ENCODE measurements at regions not wholly inside any gene's neighbourhood (a gene's known extent, or its start where the extent isn't known, plus 50 kb on each side); places are given as distances from the start of the nearest gene placed in this dataset.

DNA sequence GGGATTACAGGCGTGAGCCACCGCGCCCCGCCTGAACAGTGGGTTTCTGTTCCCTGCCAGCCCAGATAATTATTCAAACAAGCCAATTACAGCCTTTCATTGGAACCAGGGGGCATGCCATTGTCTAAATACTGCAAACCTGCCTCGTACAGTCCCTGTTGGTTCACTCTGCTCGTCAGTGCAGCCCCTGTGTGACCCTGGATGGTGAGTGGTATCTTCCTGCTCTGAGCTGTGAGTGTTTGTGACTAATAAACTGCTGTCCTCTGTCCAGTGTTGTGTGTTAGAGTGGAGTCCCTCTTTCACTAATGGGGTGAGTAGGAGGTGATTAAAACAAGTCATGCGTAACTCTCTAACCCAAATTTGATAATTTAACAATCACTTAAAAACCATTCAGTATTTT lies 176.5 kb upstream of the FAM3C start:
- TF ChIP-seq, protein P1, sequence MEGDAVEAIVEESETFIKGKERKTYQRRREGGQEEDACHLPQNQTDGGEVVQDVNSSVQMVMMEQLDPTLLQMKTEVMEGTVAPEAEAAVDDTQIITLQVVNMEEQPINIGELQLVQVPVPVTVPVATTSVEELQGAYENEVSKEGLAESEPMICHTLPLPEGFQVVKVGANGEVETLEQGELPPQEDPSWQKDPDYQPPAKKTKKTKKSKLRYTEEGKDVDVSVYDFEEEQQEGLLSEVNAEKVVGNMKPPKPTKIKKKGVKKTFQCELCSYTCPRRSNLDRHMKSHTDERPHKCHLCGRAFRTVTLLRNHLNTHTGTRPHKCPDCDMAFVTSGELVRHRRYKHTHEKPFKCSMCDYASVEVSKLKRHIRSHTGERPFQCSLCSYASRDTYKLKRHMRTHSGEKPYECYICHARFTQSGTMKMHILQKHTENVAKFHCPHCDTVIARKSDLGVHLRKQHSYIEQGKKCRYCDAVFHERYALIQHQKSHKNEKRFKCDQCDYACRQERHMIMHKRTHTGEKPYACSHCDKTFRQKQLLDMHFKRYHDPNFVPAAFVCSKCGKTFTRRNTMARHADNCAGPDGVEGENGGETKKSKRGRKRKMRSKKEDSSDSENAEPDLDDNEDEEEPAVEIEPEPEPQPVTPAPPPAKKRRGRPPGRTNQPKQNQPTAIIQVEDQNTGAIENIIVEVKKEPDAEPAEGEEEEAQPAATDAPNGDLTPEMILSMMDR (optimal IDR thresholded peaks at IDR 0.05 in 1 of 3, IDR thresholded peaks at IDR 0.05 in 1 of 3, conservative IDR thresholded peaks at IDR 0.05 in 1 of 3; ENCODE audit: extremely low read depth in 1 of 3, insufficient read depth in 2 of 3, low read length in 3 of 3), result no peak
- no peak for TF ChIP-seq EZH2 (IDR thresholded peaks at IDR 0.05; ENCODE audit: low read length)

Measured in keratinocyte (primary cell).